Spleen (tissue), 7 donors: ENCODE measurements at regions not wholly inside any gene's neighbourhood (a gene's known extent, or its start where the extent isn't known, plus 50 kb on each side); places are given as distances from the start of the nearest gene placed in this dataset.

ENCODE experiments used
- CTCF ChIP-seq, 11 experiments: fragments of 200-600 bp in 7 of 11; fragments of 450-650 bp in 4 of 11; sonication (generic) in 4 of 11; IDR thresholded peaks in 8 of 11; conservative IDR thresholded peaks in 3 of 11; 1 replicate in 7 of 11; 2 replicates in 4 of 11; pipeline versions ENCODE4 v1.4.0 to v1.8.0; 2016 to 2021; ENCODE audit warnings: antibody characterized with exemption in 11 of 11, inconsistent platforms in 4 of 11, mild to moderate bottlenecking in 1 of 11
- POLR2AphosphoS5 ChIP-seq, 3 donors: sonication (generic); formaldehyde crosslinking; IDR thresholded peaks; one replicate each; pipeline ENCODE4 v1.5.1; 2017; ENCODE audit warnings: antibody characterized with exemption in 3 of 3
- donor health status: DM: no; HTN: no; CAD: no; lungs with moderate emphysema.
- donor health status: DM: no; HTN: no; CAD: no.
- donor health status: DM: no; HTN: no; CAD: no.

GRCh38 chr3:59212128-59212779 lies 162.4 kb upstream of the CFAP20DC start:
- peak; percentile 56 to 86 (median 74) for TF ChIP-seq CTCF (IDR thresholded peaks at IDR 0.05 in 8 of 11, conservative IDR thresholded peaks at IDR 0.05 in 3 of 11)
- no peak for TF ChIP-seq POLR2AphosphoS5 (IDR thresholded peaks at IDR 0.05)
